OCI-LY7 (cell line): ENCODE measurements at regions not wholly inside any gene's neighbourhood (a gene's known extent, or its start where the extent isn't known, plus 50 kb on each side); places are given as distances from the start of the nearest gene placed in this dataset.

Experiments used
- BruUV-seq: library from RNA; stranded (reverse); fragments of 400-500 nt; replicated peaks from 2 replicates; lab custom pipeline; 2021; lab: Mats Ljungman, UMichigan
- CTCF ChIA-PET: fragments of 300-600 bp; sonication (Branson Sonifier 250); formaldehyde crosslinking; loops from one replicate; lab custom pipeline; 2022; ENCODE audit warnings: antibody characterized with exemption; ENCODE audit not compliant: unreplicated experiment; lab: Charles Lee
- POLR2A ChIA-PET: fragments of 300-600 bp; sonication (Branson Sonifier 250); formaldehyde crosslinking; loops from one replicate; lab custom pipeline; 2022; ENCODE audit warnings: antibody characterized with exemption; lab: Charles Lee
- DNase-seq: peaks from one replicate; pipeline ENCODE4 v3.0.0-alpha.2; 2015; ENCODE audit warnings: low spot score
- H2AFZ ChIP-seq: fragments of 200-600 bp; sonication (generic), shearing (Covaris generic); 2 replicates; pipeline ENCODE4 v1.6.1; 2014; ENCODE audit warnings: mild to moderate bottlenecking, antibody characterized with exemption, low read length, moderate library complexity
- H3K27ac ChIP-seq: fragments of 200-600 bp; sonication (generic); 2 replicates; pipeline ENCODE4 v1.5.1; 2014; ENCODE audit warnings: mixed run types, low read depth, mild to moderate bottlenecking, moderate library complexity, low read length, inconsistent platforms; ENCODE audit not compliant: poor library complexity, severe bottlenecking
- H3K36me3 ChIP-seq: fragments of 200-600 bp; sonication (generic); 2 replicates; pipeline ENCODE4 v1.6.1; 2014; ENCODE audit warnings: mild to moderate bottlenecking, antibody characterized with exemption, low read length, moderate library complexity, mixed read lengths; ENCODE audit not compliant: insufficient read depth
- H3K4me1 ChIP-seq: fragments of 200-600 bp; sonication (generic); 2 replicates; pipeline ENCODE4 v1.5.1; 2014; ENCODE audit warnings: mild to moderate bottlenecking, low read length; ENCODE audit not compliant: insufficient read depth, poor library complexity, severe bottlenecking
- H3K4me2 ChIP-seq: fragments of 200-600 bp; sonication (generic); 2 replicates; pipeline ENCODE4 v1.6.1; 2014; ENCODE audit warnings: mild to moderate bottlenecking, low read length
- H3K4me3 ChIP-seq: fragments of 200-600 bp; sonication (generic); 2 replicates; pipeline ENCODE4 v1.5.1; 2014; ENCODE audit warnings: mild to moderate bottlenecking, low read depth, low read length; ENCODE audit not compliant: poor library complexity, severe bottlenecking
- H3K79me2 ChIP-seq: fragments of 200-600 bp; sonication (generic); 2 replicates; pipeline ENCODE4 v1.6.1; 2016; ENCODE audit warnings: low read depth, mild to moderate bottlenecking, low read length, moderate library complexity, mixed read lengths; ENCODE audit not compliant: insufficient read depth
- H3K9me2 ChIP-seq: fragments of 200-600 bp; sonication (generic); 2 replicates; pipeline ENCODE4 v1.6.1; 2016; ENCODE audit warnings: mild to moderate bottlenecking, low read length, mixed read lengths; ENCODE audit not compliant: insufficient read depth
- H3K9me3 ChIP-seq: fragments of 200-600 bp; sonication (generic); 2 replicates; pipeline ENCODE4 v1.6.1; 2014; ENCODE audit warnings: mild to moderate bottlenecking, mixed run types, low read length, mixed read lengths
- H4K20me1 ChIP-seq: fragments of 200-600 bp; sonication (generic); 2 replicates; pipeline ENCODE4 v1.6.1; 2014; ENCODE audit warnings: mild to moderate bottlenecking, antibody characterized with exemption, low read length, moderate library complexity, mixed read lengths; ENCODE audit not compliant: insufficient read depth
- EZH2phosphoT487 ChIP-seq: fragments of 200-600 bp; sonication (generic); IDR thresholded peaks from 2 replicates; pipeline ENCODE4 v1.6.1; 2018; ENCODE audit warnings: low read depth, borderline replicate concordance, mild to moderate bottlenecking, mixed run types, antibody characterized with exemption, low read length, moderate library complexity, mixed read lengths
- intact Hi-C: fragments of 100-400 bp; cut with micrococcal nuclease; formaldehyde crosslinking; loops from one replicate; pipeline ENCODE4 v1.10.0; 2022; ENCODE audit not compliant: unreplicated experiment
- TF ChIP-seq, protein P1 (sequence below): fragments of 200-600 bp; sonication (generic); conservative IDR thresholded peaks from 2 replicates; pipeline ENCODE4 v1.5.1; 2014; ENCODE audit warnings: mild to moderate bottlenecking, antibody characterized with exemption, low read length, moderate library complexity, mixed read lengths

- TF ChIP-seq, protein P1, sequence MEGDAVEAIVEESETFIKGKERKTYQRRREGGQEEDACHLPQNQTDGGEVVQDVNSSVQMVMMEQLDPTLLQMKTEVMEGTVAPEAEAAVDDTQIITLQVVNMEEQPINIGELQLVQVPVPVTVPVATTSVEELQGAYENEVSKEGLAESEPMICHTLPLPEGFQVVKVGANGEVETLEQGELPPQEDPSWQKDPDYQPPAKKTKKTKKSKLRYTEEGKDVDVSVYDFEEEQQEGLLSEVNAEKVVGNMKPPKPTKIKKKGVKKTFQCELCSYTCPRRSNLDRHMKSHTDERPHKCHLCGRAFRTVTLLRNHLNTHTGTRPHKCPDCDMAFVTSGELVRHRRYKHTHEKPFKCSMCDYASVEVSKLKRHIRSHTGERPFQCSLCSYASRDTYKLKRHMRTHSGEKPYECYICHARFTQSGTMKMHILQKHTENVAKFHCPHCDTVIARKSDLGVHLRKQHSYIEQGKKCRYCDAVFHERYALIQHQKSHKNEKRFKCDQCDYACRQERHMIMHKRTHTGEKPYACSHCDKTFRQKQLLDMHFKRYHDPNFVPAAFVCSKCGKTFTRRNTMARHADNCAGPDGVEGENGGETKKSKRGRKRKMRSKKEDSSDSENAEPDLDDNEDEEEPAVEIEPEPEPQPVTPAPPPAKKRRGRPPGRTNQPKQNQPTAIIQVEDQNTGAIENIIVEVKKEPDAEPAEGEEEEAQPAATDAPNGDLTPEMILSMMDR, result no peak
- no peak for TF ChIP-seq EZH2phosphoT487
- DNase-seq, result no peak
- Histone ChIP-seq H2AFZ (no peak overlapping the region), H3K27ac (no peak overlapping the region), H3K9me2 (no peaks in the 10 kb centered on the region), H3K4me1 (no peaks in the 10 kb centered on the region), H3K4me3 (no peak overlapping the region), H3K36me3 (no peaks in the 10 kb centered on the region), H4K20me1 (no peaks in the 10 kb centered on the region), H3K79me2 (no peaks in the 10 kb centered on the region), H3K9me3 (no peaks in the 10 kb centered on the region), H3K4me2 (no peak overlapping the region)
- ChIA-PET CTCF (no interaction called here), POLR2A (no interaction called here)
- intact Hi-C loops, result no loop called here
- BruUV-seq, result no TSS peak
Measured at GRCh38 chr2:143875295-143876233, 644.4 kb downstream of the ZEB2 start.

- POLR2A ChIA-PET, result interaction anchor here (0.6 kb wide), 1 partner anchor 877 kb away, joined by 3 read pairs; no protein-coding TSS in a partner anchor
Measured at GRCh38 chr2:143873886-143874285, 646.0 kb downstream of the ZEB2 start.

More at GRCh38 chr2:143873886-143874285, 646.0 kb downstream of the ZEB2 start:
- H4K20me1 ChIP-seq, result no peaks in the 10 kb centered on the region
- intact Hi-C loops, result no loop called here
- no peak overlapping the region for H3K4me2 ChIP-seq
- TF ChIP-seq, protein P1, result no peak
- TF ChIP-seq EZH2phosphoT487, result no peak
- H3K4me3 ChIP-seq, result no peak overlapping the region
- no peak overlapping the region for H2AFZ ChIP-seq
- H3K36me3 ChIP-seq, result no peaks in the 10 kb centered on the region
- no peaks in the 10 kb centered on the region for H3K9me3 ChIP-seq
- CTCF ChIA-PET, result no interaction called here
- DNase-seq, result no peak
- H3K9me2 ChIP-seq, result no peaks in the 10 kb centered on the region
- no peaks in the 10 kb centered on the region for H3K4me1 ChIP-seq
- BruUV-seq, result no TSS peak
- no peaks in the 10 kb centered on the region for H3K79me2 ChIP-seq
- no peak overlapping the region for H3K27ac ChIP-seq
